H1 (cell line): ENCODE measurements at regions not wholly inside any gene's neighbourhood (a gene's known extent, or its start where the extent isn't known, plus 50 kb on each side); places are given as distances from the start of the nearest gene placed in this dataset.

Experiments
- CTCF ChIA-PET: fragments of 300-600 bp; sonication (Branson Sonifier 250); formaldehyde crosslinking; loops from one replicate; lab custom pipeline; 2021; ENCODE audit not compliant: partially characterized antibody; lab: Charles Lee
- POLR2A ChIA-PET: fragments of 300-600 bp; sonication (Branson Sonifier 250); formaldehyde crosslinking; loops from one replicate; lab custom pipeline; 2021; ENCODE audit warnings: inconsistent platforms; ENCODE audit not compliant: partially characterized antibody; lab: Charles Lee
- DNase-seq, 2 experiments: peaks; one replicate each; pipeline versions ENCODE4 v3.0.0 to v3.0.0-alpha.2; 2010 to 2022; ENCODE audit warnings: low spot score in 2 of 2, low read depth in 1 of 2, mixed read lengths in 1 of 2
- FAIRE-seq: peaks from 2 replicates; lab custom pipeline; 2011; peaks lifted over from hg19 to GRCh38; lab: Jason Lieb, UNC
- H2AFZ ChIP-seq: 2 replicates; pipeline ENCODE4 v1.8.1; 2012; ENCODE audit warnings: low read length, inconsistent platforms
- H2AK5ac ChIP-seq: 2 replicates; pipeline ENCODE4 v1.6.1; 2013; ENCODE audit warnings: low read depth, low read length
- H2BK120ac ChIP-seq: replicated peaks from 2 replicates; pipeline ENCODE3; 2013; ENCODE audit warnings: low read depth, low read length, inconsistent platforms
- H2BK12ac ChIP-seq: 2 replicates; pipeline ENCODE4 v1.6.1; 2013; ENCODE audit warnings: low read depth, low read length
- H2BK15ac ChIP-seq: 2 replicates; pipeline ENCODE4 v1.6.1; 2013; ENCODE audit warnings: low read length
- H2BK20ac ChIP-seq: 2 replicates; pipeline ENCODE4 v1.6.1; 2013; ENCODE audit warnings: low read length
- H2BK5ac ChIP-seq: 2 replicates; pipeline ENCODE4 v1.6.1; 2013; ENCODE audit warnings: low read depth, low read length
- H3K14ac ChIP-seq: 2 replicates; pipeline ENCODE4 v1.6.1; 2013; ENCODE audit warnings: inconsistent platforms; ENCODE audit not compliant: insufficient read length
- H3K18ac ChIP-seq: 2 replicates; pipeline ENCODE4 v1.6.1; 2013; ENCODE audit warnings: low read length; ENCODE audit errors: extremely low read depth
- H3K23ac ChIP-seq: 2 replicates; pipeline ENCODE4 v1.6.1; 2013; ENCODE audit warnings: inconsistent platforms; ENCODE audit not compliant: insufficient read length
- H3K23me2 ChIP-seq: 2 replicates; pipeline ENCODE4 v1.6.1; 2013; ENCODE audit warnings: low read depth, low read length
- H3K27ac ChIP-seq: 2 replicates; pipeline ENCODE4 v1.6.1; 2011; ENCODE audit warnings: low read depth, low read length, inconsistent platforms
- H3K27me3 ChIP-seq, 4 experiments: replicated peaks in 1 of 4; 1 replicate in 1 of 4; 2 replicates in 3 of 4; pipeline versions ENCODE4 v1.6.1 to v1.8.1; 2011 to 2013; ENCODE audit warnings: low read length in 3 of 4, mild to moderate bottlenecking in 3 of 4, inconsistent platforms in 2 of 4, mixed read lengths in 2 of 4, moderate library complexity in 1 of 4; ENCODE audit not compliant: control insufficient read depth in 3 of 4, insufficient read depth in 3 of 4; ENCODE audit errors: extremely low read depth in 1 of 4
- H3K36me3 ChIP-seq, 4 experiments: 2 replicates each; pipeline versions ENCODE4 v1.6.1 to v1.8.1; 2011 to 2013; ENCODE audit warnings: mild to moderate bottlenecking in 4 of 4, low read length in 3 of 4, moderate library complexity in 2 of 4, control low read depth in 1 of 4, inconsistent platforms in 1 of 4; ENCODE audit not compliant: insufficient read depth in 4 of 4, control insufficient read depth in 2 of 4
- H3K4ac ChIP-seq: replicated peaks from 2 replicates; pipeline ENCODE3; 2013; ENCODE audit warnings: low read length, low read depth, mixed read lengths, inconsistent platforms; ENCODE audit not compliant: insufficient read length
- H3K4me1 ChIP-seq, 4 experiments: replicated peaks in 1 of 4; 1 replicate in 1 of 4; 2 replicates in 3 of 4; pipeline versions ENCODE4 v1.6.1 to v1.8.1; 2011 to 2013; ENCODE audit warnings: low read length in 3 of 4, inconsistent platforms in 2 of 4, mixed read lengths in 1 of 4; ENCODE audit not compliant: insufficient read depth in 4 of 4, control insufficient read depth in 3 of 4
- H3K4me2 ChIP-seq, 2 experiments: 2 replicates each; pipeline versions ENCODE4 v1.6.1 to v1.8.1; 2011 to 2013; ENCODE audit warnings: low read depth in 2 of 2, low read length in 2 of 2, control low read depth in 1 of 2, inconsistent platforms in 1 of 2, mild to moderate bottlenecking in 1 of 2; ENCODE audit not compliant: insufficient read depth in 1 of 2
- H3K4me3 ChIP-seq, 4 experiments: fragments of 200-600, 300-600 bp in 1 of 4; sonication (generic), shearing (Covaris generic), sonication (Bioruptor Twin) in 1 of 4; 2 replicates each; pipeline versions ENCODE4 v1.5.1 to v1.8.1; 2011 to 2016; ENCODE audit warnings: low read length in 4 of 4, low read depth in 3 of 4, control low read depth in 2 of 4, inconsistent platforms in 2 of 4, mild to moderate bottlenecking in 2 of 4, mixed read lengths in 1 of 4, moderate library complexity in 1 of 4; ENCODE audit not compliant: insufficient read depth in 2 of 4; ENCODE audit errors: extremely low read depth in 1 of 4
- H3K56ac ChIP-seq: replicated peaks from 2 replicates; pipeline ENCODE3; 2013; ENCODE audit warnings: low read depth, mild to moderate bottlenecking, mixed read lengths, low read length, inconsistent platforms; ENCODE audit not compliant: insufficient read length
- H3K79me1 ChIP-seq: 2 replicates; pipeline ENCODE4 v1.6.1; 2013; ENCODE audit warnings: low read depth, low read length, control low read depth
- H3K79me2 ChIP-seq, 2 experiments: 2 replicates each; pipeline versions ENCODE4 v1.6.1 to v1.8.1; 2012 to 2013; ENCODE audit warnings: low read length in 2 of 2, mild to moderate bottlenecking in 2 of 2, inconsistent platforms in 1 of 2; ENCODE audit not compliant: insufficient read depth in 2 of 2, control insufficient read depth in 1 of 2
- H3K9ac ChIP-seq, 4 experiments: replicated peaks in 1 of 4; 1 replicate in 1 of 4; 2 replicates in 3 of 4; pipeline versions ENCODE4 v1.6.1 to v1.8.1; 2011 to 2013; ENCODE audit warnings: low read depth in 3 of 4, low read length in 3 of 4, control low read depth in 2 of 4, mild to moderate bottlenecking in 2 of 4, moderate library complexity in 2 of 4, inconsistent platforms in 1 of 4; ENCODE audit errors: extremely low read depth in 1 of 4
- H3K9me3 ChIP-seq, 2 experiments: 2 replicates each; pipeline versions ENCODE4 v1.6.1 to v1.8.1; 2012 to 2013; ENCODE audit warnings: mild to moderate bottlenecking in 2 of 2, moderate library complexity in 2 of 2, control low read depth in 1 of 2, inconsistent platforms in 1 of 2, low read depth in 1 of 2, low read length in 1 of 2, mixed read lengths in 1 of 2; ENCODE audit not compliant: insufficient read depth in 2 of 2
- H4K20me1 ChIP-seq, 2 experiments: replicated peaks in 1 of 2; 2 replicates each; pipeline versions ENCODE3 to v1.8.1; 2011 to 2013; ENCODE audit warnings: inconsistent platforms in 2 of 2, low read length in 2 of 2, mild to moderate bottlenecking in 1 of 2; ENCODE audit not compliant: insufficient read depth in 2 of 2, control insufficient read depth in 1 of 2
- H4K5ac ChIP-seq: 2 replicates; pipeline ENCODE4 v1.6.1; 2013; ENCODE audit warnings: low read length, low read depth, mixed read lengths, inconsistent platforms; ENCODE audit not compliant: insufficient read length
- H4K8ac ChIP-seq: 2 replicates; pipeline ENCODE4 v1.8.0; 2013; ENCODE audit warnings: mild to moderate bottlenecking, moderate library complexity, low read length, inconsistent platforms; ENCODE audit not compliant: insufficient read depth; ENCODE audit errors: extremely low read depth
- H4K91ac ChIP-seq: replicated peaks from 2 replicates; pipeline ENCODE3; 2013; ENCODE audit warnings: low read length, mixed read lengths, inconsistent platforms; ENCODE audit not compliant: insufficient read length
- ATF3 ChIP-seq: IDR thresholded peaks from 2 replicates; pipeline ENCODE4 v1.6.1; 2011; ENCODE audit warnings: low read depth, mild to moderate bottlenecking, low read length; ENCODE audit not compliant: insufficient read depth
- BACH1 ChIP-seq: IDR thresholded peaks from 2 replicates; pipeline ENCODE4 v1.6.1; 2012; ENCODE audit warnings: low read length, improper control_type of control experiment
- EZH2 ChIP-seq: fragments of 200-600 bp; sonication (generic); IDR thresholded peaks from 2 replicates; pipeline ENCODE4 v1.7.1; 2012; ENCODE audit warnings: low read depth, mild to moderate bottlenecking, moderate library complexity, low read length, inconsistent platforms; ENCODE audit not compliant: severe bottlenecking
- FOSL1 ChIP-seq: IDR thresholded peaks from 2 replicates; pipeline ENCODE4 v1.6.1; 2011; ENCODE audit warnings: mild to moderate bottlenecking, low read depth, low read length, moderate library complexity; ENCODE audit not compliant: insufficient read depth
- GABPA ChIP-seq: IDR thresholded peaks from 2 replicates; pipeline ENCODE4 v1.6.1; 2011; ENCODE audit warnings: mild to moderate bottlenecking, low read length, moderate library complexity, borderline replicate concordance; ENCODE audit not compliant: insufficient read depth
- JUN ChIP-seq: IDR thresholded peaks from 2 replicates; pipeline ENCODE4 v1.6.1; 2011; ENCODE audit warnings: low read depth, mild to moderate bottlenecking, improper control_type of control experiment, low read length
- KDM1A ChIP-seq: fragments of 200-600, 300-600 bp; sonication (generic); IDR thresholded peaks from 2 replicates; pipeline ENCODE4 v1.7.1; 2016; ENCODE audit warnings: mild to moderate bottlenecking, low read length, borderline replicate concordance
- RFX5 ChIP-seq: IDR thresholded peaks from 2 replicates; pipeline ENCODE4 v1.6.1; 2011; ENCODE audit warnings: low read depth, low read length, improper control_type of control experiment, borderline replicate concordance
- RNF2 ChIP-seq: fragments of 200-900, 300-1000 bp; sonication (generic); IDR thresholded peaks from 2 replicates; pipeline ENCODE4 v1.7.1; 2016; ENCODE audit warnings: borderline replicate concordance, low read depth, mild to moderate bottlenecking, antibody characterized with exemption, low read length; ENCODE audit not compliant: poor library complexity, severe bottlenecking; ENCODE audit errors: missing control alignments
- SAP30 ChIP-seq: fragments of 300-600 bp; sonication (generic); IDR thresholded peaks from 2 replicates; pipeline ENCODE4 v1.7.1; 2012; ENCODE audit warnings: low read length, moderate library complexity, mild to moderate bottlenecking, inconsistent platforms; ENCODE audit not compliant: insufficient read depth, insufficient replicate concordance
- SP2 ChIP-seq: IDR thresholded peaks from 2 replicates; pipeline ENCODE4 v1.6.1; 2012; ENCODE audit warnings: mild to moderate bottlenecking, low read length, inconsistent platforms
- SRF ChIP-seq: IDR thresholded peaks from 2 replicates; pipeline ENCODE4 v1.6.1; 2011; ENCODE audit warnings: mild to moderate bottlenecking, low read depth, low read length, moderate library complexity
- TBP ChIP-seq: IDR thresholded peaks from 2 replicates; pipeline ENCODE4 v1.6.1; 2011; ENCODE audit warnings: low read depth, low read length, improper control_type of control experiment
- TEAD4 ChIP-seq: IDR thresholded peaks from 2 replicates; pipeline ENCODE4 v1.6.1; 2012; ENCODE audit warnings: low read depth, low read length, inconsistent platforms, mixed read lengths
- WGBS, 2 experiments: shearing (Covaris generic) in 1 of 2; methylation state at CpG; one replicate each; pipeline versions ENCODE4 v1.1.6 to v1.1.7; 2013 to 2015; ENCODE audit warnings: low lambda C conversion rate in 2 of 2, mixed read lengths in 2 of 2, inconsistent platforms in 1 of 2, low coverage in 1 of 2, missing lambda C conversion rate in 1 of 2; ENCODE audit not compliant: insufficient replicate concordance in 2 of 2, insufficient coverage in 1 of 2, insufficient read length in 1 of 2; ENCODE audit errors: extremely low coverage in 1 of 2, missing lambda C conversion rate in 1 of 2; 5-methylcytosine and 5-hydroxymethylcytosine counted together

GRCh38 chr6:71459162-71459561 lies 170.6 kb downstream of the OGFRL1 start:
- Histone ChIP-seq H2AFZ (no peak overlapping the region), H3K4me1 (no peaks in the 10 kb centered on the region), H3K4me3 (no peak overlapping the region), H3K79me1 (no peaks in the 10 kb centered on the region), H3K9me3 (no peaks in the 10 kb centered on the region), H2BK20ac (no peak overlapping the region), H2BK120ac (no peak overlapping the region), H3K23me2 (no peaks in the 10 kb centered on the region), H3K23ac (no peak overlapping the region), H2BK5ac (no peak overlapping the region), H2BK15ac (no peak overlapping the region), H4K5ac (no peak overlapping the region), H3K36me3 (no peaks in the 10 kb centered on the region), H2AK5ac (no peak overlapping the region), H3K27ac (no peak overlapping the region), H4K20me1 (no peaks in the 10 kb centered on the region), H3K56ac (no peak overlapping the region), H3K4me2 (no peak overlapping the region), H4K91ac (no peak overlapping the region), H4K8ac (no peak overlapping the region), H3K18ac (no peak overlapping the region), H2BK12ac (no peak overlapping the region), H3K4ac (no peak overlapping the region), H3K9ac (no peak overlapping the region), H3K27me3 (no peaks in the 10 kb centered on the region), H3K79me2 (no peaks in the 10 kb centered on the region), H3K14ac (no peak overlapping the region)
- FAIRE-seq (no peak), DNase-seq (no peak)
- ChIA-PET CTCF (no interaction called here), POLR2A (no interaction called here)
- WGBS, 2 experiments, result 93% methylated on average over 2 of the region's 2 CpGs; no CpG with 5 or more reads in 1 of the 2 experiments
- no peak for TF ChIP-seq ATF3
- no peak for TF ChIP-seq EZH2
- TF ChIP-seq RNF2, result no peak
- TF ChIP-seq FOSL1, result no peak
- no peak for TF ChIP-seq SRF
- no peak for TF ChIP-seq KDM1A
- TF ChIP-seq TEAD4, result no peak
- TF ChIP-seq SP2, result no peak
- no peak for TF ChIP-seq RFX5
- no peak for TF ChIP-seq TBP
- no peak for TF ChIP-seq GABPA
- TF ChIP-seq SAP30, result no peak
- no peak for TF ChIP-seq JUN
- TF ChIP-seq BACH1, result no peak
